ENCODE measurements at regions not wholly inside any gene's neighbourhood (a gene's known extent, or its start where the extent isn't known, plus 50 kb on each side); places are given as distances from the start of the nearest gene placed in this dataset.
"Not testable (repeated sequence)": the region's sequence is repeated elsewhere in the genome, so short reads cannot be mapped to it uniquely, and the experiment has no call there.

- DNase-seq (ENCODE audit: low read depth, low spot score); in situ Hi-C loops (cut with HindIII; ENCODE audit: low pct_unique_long_range_greater_than_20kb, low sequenced_read_pairs): not testable (repeated sequence)
These were observed 68.8 kb upstream of the WIPI2 start for GRCh38 chr7:5121256-5121655.

- in situ Hi-C loops (cut with HindIII; ENCODE audit: low pct_unique_long_range_greater_than_20kb, low sequenced_read_pairs); DNase-seq (ENCODE audit: low read depth, low spot score): not testable (repeated sequence)
These were observed 58.8 kb upstream of the WIPI2 start for GRCh38 chr7:5131238-5131637.

- in situ Hi-C loops (cut with HindIII; ENCODE audit: low pct_unique_long_range_greater_than_20kb, low sequenced_read_pairs), result no loop called here
- no peak for DNase-seq (ENCODE audit: low read depth, low spot score)
These were observed 57.5 kb upstream of the WIPI2 start for GRCh38 chr7:5132539-5132938.

DNA sequence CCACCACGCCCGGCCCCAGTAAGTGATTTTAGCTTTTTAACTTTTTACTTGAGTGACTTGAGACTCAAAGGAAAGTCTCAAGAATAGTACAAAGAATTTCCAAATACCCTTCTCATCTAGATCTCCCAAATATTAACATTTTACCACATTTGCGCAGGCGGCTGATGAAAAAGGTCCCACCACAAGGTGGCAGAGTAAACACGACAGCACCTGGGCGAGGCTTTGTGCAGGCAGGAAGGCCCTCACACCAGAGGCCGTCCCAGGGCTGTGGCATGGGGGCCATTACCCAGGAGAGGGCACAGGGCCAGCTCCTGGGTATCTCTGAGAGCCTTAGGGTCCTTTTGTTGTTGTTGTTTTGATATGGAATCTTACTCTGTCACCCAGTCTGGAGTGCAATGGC is 50.0 kb upstream of the WIPI2 start:
- in situ Hi-C loops (cut with HindIII; ENCODE audit: low pct_unique_long_range_greater_than_20kb, low sequenced_read_pairs), result no loop called here
- peak; percentile 66 for DNase-seq (ENCODE audit: low read depth, low spot score)
